COR-L47 (cell line): ENCODE measurements at regions not wholly inside any gene's neighbourhood (a gene's known extent, or its start where the extent isn't known, plus 50 kb on each side); places are given as distances from the start of the nearest gene placed in this dataset.
A peak's percentile ranks its signal among the peaks of the same experiment; 100 is the strongest.

Source experiments
- DNase-seq: peaks from one replicate; lab custom pipeline; 2025; lab: John Stamatoyannopoulos, UW

DNA sequence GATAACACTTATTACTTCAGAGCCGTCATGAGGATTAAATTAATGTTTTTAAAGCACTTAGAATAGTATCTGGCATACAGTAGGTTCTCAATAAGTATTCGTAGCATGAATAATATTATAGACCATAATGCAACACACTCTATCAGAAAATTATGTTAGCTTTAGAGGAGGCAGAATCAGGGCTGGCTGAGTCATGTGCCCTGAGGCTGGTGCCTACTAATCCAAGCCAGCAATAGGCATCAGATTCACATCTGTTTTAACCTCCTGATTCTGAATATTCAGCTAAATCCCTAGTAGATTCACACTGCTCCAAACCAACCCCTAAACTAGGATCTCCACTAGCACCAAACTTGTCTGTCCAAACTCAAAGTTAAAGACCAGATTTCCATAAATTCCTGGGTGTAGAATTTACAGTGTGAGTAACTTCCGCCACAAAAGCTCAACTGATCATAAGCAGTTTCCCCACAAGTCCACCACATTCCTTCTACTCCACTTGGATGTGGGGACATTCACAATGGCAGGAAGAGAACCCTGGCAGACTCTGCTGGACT is 170.0 kb upstream of the DAPK1 start:
- no peak for DNase-seq

DNA sequence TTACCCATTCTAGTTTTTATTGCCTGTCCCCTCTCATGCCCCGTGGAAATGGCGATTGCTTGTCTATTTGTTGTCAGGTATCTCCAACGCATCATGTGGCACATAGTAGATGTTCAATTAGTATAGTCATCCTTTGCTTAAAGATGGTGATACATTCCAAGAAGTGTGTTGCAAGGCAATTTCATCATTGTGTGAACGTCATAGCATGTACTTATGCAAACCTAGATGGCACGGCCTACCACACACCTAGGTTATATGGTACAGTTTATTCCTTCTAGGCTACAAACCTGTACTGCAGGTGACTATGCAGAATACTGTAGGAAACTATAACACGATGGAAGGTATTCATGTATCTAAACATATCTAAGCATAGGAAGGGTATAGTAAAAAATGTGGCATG is 163.9 kb upstream of the DAPK1 start:
- DNase-seq, result no peak

DNA sequence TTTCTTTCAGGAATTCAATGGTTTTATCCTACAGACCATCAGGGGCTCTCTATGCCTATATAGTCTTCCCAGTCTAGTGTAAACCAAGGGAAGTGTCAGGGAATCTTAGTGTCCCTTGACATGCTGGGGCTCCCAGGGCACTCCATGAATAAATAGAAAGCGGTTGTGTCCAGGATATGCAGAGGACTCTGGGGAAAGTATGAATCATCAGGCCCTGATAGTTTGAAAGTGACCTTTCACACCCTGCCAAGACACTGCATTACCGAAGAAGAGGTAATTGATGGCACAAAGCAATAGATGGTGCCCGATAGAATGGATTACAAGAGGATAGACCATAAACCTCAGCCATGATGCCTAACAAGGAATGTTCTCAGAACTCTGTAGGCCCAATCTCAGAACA is 163.3 kb upstream of the DAPK1 start:
- no peak for DNase-seq

DNA sequence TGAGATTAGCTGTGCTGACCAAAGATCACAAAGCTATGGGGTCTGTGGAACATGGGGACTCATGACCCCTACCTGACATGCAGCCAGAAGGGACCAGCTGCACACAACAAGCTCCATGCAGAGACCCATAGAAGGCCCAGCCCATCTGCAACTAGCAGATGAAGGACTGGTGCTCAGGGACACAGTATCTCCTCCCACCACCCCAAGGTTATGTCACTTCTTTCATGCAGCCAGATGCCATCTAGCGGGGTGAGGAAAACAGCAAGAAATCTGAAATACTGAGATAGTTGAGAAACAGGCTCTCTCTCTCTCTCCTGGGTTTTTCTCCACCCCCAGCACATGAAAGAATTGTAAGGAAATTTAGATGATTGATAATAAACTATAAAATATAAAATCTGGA is 161.3 kb upstream of the DAPK1 start:
- no peak for DNase-seq

DNA sequence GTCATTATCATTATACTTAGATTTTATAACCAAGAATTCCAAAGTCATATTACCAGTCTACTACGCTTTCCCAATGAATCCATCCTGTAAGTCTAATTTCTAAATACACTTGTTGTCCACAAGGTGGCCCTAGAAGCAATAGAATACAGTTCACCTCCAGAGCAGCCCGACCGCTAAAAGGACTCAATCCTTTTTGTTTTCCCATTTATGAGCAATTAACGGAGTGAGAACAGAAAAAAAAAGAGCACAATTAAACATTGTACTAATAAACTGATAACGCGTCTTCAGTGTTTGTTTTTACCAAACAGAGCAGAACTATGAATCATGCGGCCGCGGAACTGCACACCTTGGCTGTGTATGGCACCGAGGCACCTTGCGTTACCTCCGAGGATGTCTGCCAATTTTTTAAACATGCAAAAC is 160.7 kb upstream of the DAPK1 start:
- peak; percentile 28 for DNase-seq

DNA sequence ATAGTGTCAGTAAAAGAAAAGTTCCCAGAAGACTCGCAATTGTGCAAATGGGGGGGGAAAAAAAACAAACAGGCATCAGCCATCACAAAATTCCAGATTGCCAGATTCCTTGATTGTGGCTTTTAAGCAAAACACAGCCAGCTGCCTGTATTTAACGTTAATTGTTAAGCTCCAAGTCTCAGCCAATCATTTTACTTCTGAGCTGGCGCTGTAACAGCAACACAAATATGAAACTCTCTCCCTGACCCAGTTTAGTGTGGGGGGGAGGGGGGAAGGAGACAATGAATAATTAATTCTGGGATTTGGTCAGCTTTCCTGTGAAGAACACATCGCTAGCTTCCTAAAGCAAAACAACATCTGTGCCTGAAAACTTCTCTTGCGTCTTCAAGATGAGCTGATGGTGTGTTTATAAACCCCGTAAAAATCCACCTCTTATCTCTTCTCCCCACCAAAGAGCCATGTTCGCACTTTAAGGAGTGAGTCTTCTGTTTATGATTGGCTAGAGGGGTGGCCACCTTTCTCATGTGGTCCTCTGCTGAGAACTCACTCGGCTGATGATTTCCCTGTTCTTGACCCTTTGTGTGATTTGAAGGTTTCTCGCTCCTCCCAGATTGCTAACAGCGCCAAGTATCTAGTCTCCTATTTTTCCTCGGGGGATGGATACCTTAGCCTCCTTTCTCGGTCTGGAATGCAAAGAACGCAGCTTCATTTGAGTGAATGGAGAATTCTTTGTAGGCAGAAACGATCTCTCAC is 160.2 kb upstream of the DAPK1 start:
- no peak for DNase-seq

DNA sequence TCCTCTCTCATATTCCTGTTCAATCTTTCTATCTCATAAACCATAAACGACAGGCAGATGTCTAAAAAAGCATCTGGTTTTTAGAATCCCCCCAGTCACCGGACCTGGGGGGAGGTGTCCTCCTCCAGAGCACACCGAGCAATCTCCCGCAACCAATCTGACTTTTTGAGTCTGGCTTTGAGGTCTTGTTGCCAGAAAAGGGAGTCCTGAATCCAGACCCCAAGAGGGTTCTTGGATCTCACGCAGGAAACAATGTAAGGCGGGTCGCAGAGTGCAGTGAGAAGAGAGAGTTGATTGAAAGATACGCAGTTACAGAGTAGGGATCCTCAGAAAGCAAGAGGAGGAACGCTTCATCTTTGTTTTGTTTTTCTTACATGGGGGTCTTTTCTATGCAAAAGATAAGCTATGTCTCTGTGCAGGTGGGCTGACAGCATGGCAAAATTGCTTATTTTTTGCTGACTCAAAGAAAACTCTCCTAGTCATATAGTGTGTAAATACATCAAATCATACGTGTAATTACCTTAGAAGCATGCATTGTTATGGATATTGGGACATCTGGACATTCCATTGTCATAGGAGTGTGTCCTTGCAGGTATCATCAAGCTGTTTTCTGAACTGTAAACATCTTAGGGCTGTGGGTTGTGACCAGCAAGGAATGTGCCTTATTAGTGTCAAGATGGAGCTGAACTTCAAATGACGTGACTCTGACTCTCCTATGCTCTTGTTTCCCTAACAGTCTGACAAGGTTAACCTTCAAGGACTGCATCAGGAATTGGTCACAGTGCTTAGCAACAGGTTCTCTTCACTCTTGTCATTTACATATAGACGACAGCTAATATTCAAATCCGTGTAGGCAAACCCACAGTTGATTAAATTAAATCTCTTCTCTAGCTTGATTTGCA is 159.3 kb upstream of the DAPK1 start:
- DNase-seq, result no peak

DNA sequence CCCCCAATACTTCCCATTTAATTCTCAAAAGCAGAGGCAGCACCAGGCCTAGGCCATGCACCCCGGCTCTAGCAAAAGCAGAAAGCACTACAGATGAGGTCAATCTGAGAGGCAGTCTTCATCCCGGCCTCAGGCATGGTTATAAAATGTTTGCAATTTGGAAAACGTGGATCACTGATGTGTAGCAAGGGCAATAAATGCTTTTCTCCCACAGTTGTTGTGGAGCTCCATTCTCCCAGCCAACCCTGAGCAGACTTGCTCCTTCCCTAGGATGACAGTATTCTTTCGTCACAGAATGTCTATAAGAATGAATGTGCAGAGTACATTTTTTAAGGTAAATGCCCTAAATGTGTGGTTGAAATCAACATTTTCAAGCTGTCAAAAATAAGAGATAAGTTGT is 157.3 kb upstream of the DAPK1 start:
- DNase-seq, result no peak

DNA sequence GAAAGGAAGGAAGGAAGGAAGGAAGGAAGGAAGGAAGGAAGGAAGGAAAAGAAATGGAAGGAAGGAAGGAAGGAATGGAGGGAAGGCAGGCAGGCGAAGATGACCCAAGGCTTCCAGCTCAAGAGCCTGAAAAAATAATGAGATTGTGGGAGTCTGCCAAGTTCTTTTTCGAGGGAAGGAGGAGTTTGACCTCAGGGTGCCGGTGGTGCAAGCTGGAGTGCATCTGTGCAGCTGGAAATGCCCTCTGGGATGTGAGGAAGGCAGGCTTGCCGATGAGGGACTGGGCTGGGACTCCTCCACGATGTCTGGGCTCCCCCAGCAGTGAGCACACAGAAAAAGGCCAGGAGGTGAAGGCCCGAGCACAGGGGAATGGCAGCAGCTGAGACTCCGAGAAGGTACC is 154.9 kb upstream of the DAPK1 start:
- no peak for DNase-seq

DNA sequence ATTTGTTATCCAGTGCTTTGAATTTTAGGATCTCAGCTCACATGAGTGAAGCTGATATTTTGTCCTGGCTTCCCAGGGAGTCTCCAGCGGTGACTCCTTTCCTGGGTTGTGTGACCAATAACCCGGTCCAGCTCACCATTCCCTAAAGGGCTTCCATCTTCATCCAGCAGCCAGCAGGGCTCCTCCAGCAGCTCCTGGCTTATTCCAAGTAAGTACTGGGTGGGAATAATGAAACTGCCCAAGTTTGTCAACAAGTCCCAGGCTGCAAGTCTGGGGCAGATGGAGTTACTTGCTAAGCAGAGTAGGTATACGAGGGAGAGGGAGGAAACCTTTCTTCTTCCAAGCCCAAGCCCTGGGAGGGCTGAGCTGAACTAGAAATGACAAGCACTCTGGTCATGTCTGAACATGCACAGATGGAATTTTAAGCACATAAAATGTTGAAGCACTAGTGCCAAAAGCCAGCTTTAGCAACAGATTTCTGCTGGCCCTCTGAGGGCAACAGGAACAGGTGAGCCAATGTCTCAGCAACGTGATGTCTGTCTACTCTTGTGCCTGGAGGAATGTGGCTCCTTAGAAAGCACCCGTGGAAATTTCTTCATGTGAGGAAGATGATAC is 153.7 kb upstream of the DAPK1 start:
- no peak for DNase-seq

DNA sequence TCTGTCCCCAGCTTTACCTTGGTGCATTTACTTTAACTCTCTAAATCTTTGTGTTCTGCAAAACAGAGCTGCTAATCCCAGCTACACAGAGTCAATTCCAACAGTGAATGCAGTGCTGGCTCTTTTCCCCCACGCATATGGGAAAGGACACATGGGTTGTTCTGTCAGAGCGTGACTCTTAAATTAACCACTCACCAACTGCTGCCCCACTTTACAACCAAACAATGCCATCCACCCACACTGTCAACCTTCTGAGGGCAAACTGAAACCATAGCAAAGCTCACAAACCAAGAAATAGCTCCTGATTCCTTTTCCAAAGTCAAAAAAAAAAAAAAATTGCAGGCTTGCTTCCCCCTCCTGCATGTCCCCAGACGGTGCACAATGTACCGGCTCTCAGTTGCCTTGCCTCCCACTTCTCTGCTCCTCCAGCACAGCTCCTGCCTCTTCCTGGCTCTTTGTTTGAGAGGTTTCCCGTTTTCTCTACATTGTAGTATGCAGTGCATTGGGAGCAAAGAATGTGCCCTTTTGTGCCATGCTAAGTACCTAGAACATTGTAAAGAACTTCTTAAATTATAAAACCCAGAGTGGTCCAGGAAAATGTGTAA is 151.5 kb upstream of the DAPK1 start:
- no peak for DNase-seq

DNA sequence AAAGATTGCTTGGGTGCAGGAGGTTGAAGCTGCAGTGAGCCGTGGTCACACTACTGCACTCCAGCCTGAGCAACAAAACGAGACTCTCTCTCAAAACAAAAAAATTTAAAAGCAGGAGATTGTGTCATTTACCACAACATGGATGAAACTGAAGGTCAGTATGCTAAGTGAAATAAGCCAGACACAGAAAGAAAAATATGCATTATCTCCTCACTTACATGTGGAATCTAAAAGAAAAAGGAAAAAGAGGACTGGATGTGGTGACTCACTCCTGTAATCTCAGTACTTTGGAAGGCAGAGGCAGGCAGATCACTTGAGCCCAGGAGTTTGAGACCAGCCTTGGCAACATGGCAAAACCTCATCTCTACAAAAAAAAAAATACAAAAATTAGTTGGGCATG is 146.8 kb upstream of the DAPK1 start:
- no peak for DNase-seq

DNA sequence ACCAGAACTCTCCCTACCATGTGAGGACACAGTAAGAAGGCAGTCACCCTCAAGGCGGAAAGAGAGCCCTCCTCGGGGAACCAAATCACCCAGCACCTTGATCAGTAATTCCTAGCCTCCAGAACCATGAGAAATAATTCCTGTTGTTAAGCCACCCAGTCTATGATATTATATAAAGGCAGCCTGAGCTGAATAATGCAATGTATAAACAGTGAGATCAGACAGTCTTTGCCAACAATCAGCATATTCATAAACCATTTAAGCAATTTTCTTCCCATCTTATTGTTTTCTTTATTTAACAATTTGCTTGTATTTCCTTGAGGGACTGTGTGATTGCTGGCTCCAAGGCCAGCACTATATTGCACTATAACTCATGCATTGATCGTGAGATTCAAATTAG is 144.4 kb upstream of the DAPK1 start:
- no peak for DNase-seq

DNA sequence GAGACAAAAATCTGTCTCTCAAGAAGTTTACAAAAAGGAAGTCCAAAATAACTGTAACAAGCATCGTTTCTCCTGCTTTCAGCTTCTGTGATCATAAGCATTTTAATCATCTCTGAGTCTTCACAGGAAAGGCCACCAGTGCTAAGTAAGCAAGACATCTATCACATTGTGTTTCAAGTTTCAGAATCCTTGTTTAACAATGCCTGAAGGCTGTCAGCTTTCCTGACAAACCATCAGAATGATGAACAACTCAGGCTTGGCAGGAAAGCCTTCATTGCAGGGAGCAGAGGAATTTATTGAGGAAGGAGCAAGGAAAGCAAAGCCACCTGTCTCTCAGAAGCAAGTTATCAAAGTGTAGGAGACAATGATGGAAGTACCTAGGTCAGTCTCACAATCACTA is 143.5 kb upstream of the DAPK1 start:
- DNase-seq, result no peak

DNA sequence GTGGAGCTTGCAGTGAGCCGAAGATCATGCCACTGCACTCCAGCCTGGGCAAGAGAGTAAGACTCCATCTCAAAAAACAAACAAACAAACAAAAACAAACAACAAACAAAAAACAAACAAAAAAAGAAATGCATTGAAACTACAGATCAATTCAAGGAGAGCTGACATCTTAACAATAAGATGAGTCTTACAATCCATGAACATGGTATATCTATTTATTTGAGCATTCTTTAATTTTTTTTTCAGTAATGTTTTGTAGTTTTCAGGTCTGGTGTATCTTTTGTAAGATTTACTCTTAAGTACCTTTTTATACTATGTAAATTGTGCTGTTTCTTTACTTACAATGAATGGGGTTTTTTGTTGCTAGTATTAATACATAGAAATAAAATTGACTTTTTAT is 140.1 kb upstream of the DAPK1 start:
- DNase-seq, result no peak

DNA sequence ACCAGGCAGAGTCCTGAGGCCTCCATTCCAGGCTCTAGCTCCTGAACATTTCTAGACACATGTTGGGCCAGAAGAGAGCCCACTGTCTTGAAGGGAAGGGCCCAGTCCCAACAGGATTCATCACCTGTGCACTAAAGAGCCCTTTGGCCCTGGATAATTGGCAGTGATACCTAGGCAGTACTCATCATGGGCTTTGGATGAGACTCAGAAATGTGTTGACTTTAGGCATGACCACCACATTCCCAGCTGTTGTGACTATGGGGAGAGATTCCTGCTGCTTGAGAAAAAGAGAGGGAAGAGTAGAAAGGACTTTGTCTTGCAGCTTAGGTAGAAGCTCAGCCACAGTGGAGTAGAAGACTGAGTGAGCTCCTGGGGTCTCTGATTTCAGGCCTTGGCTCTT is 138.4 kb upstream of the DAPK1 start:
- no peak for DNase-seq

DNA sequence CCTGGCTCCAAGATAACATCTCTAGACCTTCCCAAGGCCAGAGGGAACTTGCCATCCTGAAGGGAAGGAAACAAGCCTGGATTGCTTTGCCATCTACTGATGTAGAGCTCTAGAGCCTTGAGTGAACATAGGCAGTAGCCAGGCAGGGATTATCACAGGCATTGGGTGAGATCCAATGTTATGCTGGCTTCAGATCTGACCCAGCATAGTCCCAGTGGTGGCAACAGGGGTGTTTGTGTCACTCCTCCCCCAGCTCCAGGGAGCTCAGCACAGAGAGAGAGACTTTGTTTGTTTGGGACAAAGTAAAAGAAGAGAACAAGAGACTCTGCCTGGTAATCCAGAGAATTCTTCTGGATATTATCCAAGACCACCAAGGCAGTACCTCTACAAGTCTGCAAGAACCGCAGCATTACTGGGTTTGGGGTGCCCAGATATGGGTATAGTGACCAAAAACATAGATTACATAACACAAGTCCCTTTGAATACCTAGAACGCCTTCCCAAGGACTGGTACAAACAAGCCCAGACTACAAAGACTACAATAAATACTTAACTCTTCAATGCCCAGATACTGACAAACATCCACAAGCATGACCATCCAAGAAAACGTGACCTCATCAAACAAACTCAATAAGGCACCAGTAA is 137.6 kb upstream of the DAPK1 start:
- DNase-seq, result no peak

DNA sequence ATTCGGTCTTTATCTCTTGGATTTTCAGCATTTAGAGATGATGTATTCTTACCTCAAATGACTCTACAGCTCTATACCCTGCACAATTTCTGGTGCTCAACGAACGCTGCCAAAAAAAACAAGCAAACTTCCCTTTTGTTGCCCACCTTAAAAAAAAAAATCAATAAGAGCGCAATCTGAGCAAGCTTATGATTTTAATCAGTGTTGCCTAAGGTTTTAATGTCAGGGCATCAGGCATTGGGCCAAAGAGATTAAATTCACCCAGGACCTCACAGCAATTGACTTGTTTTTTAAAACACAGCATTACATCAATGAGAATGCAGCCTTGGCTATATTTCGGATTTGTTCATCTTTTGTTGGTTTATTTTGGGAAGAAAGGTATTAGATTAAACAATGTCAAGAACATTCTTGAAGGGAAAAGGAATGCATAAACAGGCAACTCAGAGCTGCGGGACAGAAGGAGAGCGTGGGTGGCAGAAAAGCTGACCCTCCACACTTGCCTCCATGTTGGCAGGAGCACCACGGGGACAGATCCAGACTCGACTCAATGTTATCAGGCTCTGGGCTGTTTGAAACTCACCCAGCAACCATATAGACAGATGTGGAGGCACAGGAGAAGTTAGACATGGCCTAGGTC is 127.5 kb upstream of the DAPK1 start:
- no peak for DNase-seq

DNA sequence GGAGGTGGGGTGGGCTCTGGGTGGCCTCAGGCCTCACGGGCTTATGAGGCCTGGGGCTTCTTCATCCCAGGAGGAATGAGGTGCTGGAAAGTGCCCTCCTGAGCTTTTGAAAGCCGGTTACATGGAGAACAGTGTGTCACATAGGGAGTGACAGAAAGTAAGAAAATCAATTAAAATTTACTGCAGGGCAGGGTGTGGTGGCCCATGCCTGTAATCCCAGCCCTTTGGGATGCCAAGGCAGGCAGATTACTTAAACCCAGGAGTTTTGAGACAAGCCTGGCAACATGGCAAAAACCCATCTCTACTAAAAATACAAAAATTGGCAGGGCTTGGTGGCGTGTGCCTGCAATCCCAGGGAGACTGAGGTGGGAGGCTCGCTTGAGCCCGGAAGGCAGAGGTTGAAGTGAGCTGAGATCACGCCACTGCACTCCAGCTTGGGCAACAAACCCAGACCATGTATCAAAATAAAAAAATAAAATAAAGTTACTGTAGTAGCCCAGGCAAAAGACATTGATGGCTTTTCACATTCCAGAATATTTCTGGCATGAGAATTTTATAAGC is 125.8 kb upstream of the DAPK1 start:
- no peak for DNase-seq

DNA sequence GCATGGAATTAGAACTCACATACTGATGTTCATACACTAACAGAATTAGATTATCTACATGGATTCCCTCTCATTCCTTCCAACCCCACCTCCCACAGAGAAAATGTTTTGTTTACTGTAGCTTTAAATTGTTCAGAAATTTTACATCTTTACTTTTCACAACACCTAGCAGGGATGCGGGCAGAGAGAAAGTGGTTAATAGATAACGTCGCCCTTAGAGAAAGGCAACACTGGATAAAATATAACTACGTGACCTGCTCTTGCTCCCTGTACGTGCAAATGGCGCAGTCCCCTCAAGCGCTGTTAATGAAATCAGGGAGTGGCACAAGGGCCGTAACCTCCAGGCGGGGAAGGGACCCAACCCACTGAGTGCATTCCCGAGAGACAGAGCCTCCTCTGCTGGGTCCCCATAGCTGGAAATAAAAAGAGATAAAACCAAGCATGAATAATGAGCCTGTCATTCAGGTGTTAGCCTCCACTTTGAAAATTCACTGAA is 125.3 kb upstream of the DAPK1 start:
- DNase-seq, result no peak
